A673 (cell line): ENCODE measurements at regions not wholly inside any gene's neighbourhood (a gene's known extent, or its start where the extent isn't known, plus 50 kb on each side); places are given as distances from the start of the nearest gene placed in this dataset.

Experiments used
- BruUV-seq: library from RNA; stranded (reverse); fragments of 400-500 nt; replicated peaks from 2 replicates; lab custom pipeline; 2021; lab: Mats Ljungman, UMichigan
- CTCF ChIA-PET: fragments of 300-600 bp; sonication (Branson Sonifier 250); formaldehyde crosslinking; loops from one replicate; lab custom pipeline; 2022; ENCODE audit warnings: antibody characterized with exemption; lab: Charles Lee
- POLR2A ChIA-PET: fragments of 300-600 bp; sonication (Branson Sonifier 250); formaldehyde crosslinking; loops from one replicate; lab custom pipeline; 2022; ENCODE audit warnings: antibody characterized with exemption; ENCODE audit not compliant: low non-redundant PET; lab: Charles Lee
- DNase-seq: peaks from one replicate; pipeline ENCODE4 v3.0.0-alpha.2; 2015; ENCODE audit warnings: low spot score
- H3K27ac ChIP-seq: fragments of 200-600 bp; sonication (generic); 2 replicates; pipeline ENCODE4 v1.5.1; 2016; ENCODE audit warnings: mixed run types, low read depth, mild to moderate bottlenecking, mixed read lengths, antibody characterized with exemption, low read length; ENCODE audit not compliant: poor library complexity, severe bottlenecking
- H3K27me3 ChIP-seq: fragments of 200-600 bp; sonication (generic); replicated peaks from 2 replicates; pipeline ENCODE4 v1.6.1; 2017; ENCODE audit warnings: mixed run types, low read depth, mild to moderate bottlenecking, mixed read lengths, antibody characterized with exemption, low read length; ENCODE audit not compliant: insufficient read depth, poor library complexity
- H3K36me3 ChIP-seq: fragments of 200-600 bp; sonication (generic); 2 replicates; pipeline ENCODE4 v1.6.1; 2016; ENCODE audit warnings: mixed run types, mild to moderate bottlenecking, mixed read lengths, antibody characterized with exemption, low read length; ENCODE audit not compliant: insufficient read depth, poor library complexity, severe bottlenecking
- H3K4me1 ChIP-seq: fragments of 200-600 bp; sonication (generic); 2 replicates; pipeline ENCODE4 v1.6.1; 2017; ENCODE audit warnings: mixed run types, mild to moderate bottlenecking, mixed read lengths, antibody characterized with exemption, low read length; ENCODE audit not compliant: insufficient read depth, poor library complexity, severe bottlenecking
- H3K4me3 ChIP-seq: fragments of 200-600 bp; sonication (generic); 2 replicates; pipeline ENCODE4 v1.5.1; 2016; ENCODE audit warnings: low read depth, mixed run types, mild to moderate bottlenecking, mixed read lengths, low read length; ENCODE audit not compliant: poor library complexity, severe bottlenecking
- H3K9me3 ChIP-seq: fragments of 200-600 bp; sonication (generic); 2 replicates; pipeline ENCODE4 v1.6.1; 2016; ENCODE audit warnings: mixed run types, low read depth, mild to moderate bottlenecking, mixed read lengths, antibody characterized with exemption, low read length; ENCODE audit not compliant: poor library complexity, severe bottlenecking
- CTCF ChIP-seq: fragments of 300-800, 200-600 bp; sonication (generic); conservative IDR thresholded peaks from 2 replicates; pipeline ENCODE4 v1.5.1; 2017; ENCODE audit warnings: low read depth, mild to moderate bottlenecking, antibody characterized with exemption, low read length, moderate library complexity, mixed read lengths
- EZH2 ChIP-seq: fragments of 200-600 bp; sonication (generic); IDR thresholded peaks from 2 replicates; pipeline ENCODE4 v1.6.1; 2017; ENCODE audit warnings: borderline replicate concordance, low read depth, mild to moderate bottlenecking, mixed read lengths, antibody characterized with exemption, low read length; ENCODE audit not compliant: poor library complexity, severe bottlenecking
- intact Hi-C: fragments of 100-400 bp; cut with micrococcal nuclease; formaldehyde crosslinking; loops from one replicate; pipeline ENCODE4 v1.10.0; 2022; ENCODE audit not compliant: unreplicated experiment

GRCh38 chr3:40752492-40752891, 227.7 kb downstream of the ZNF621 start:
- intact Hi-C loops, result no loop called here
- DNase-seq, result no peak
- no peaks in the 10 kb centered on the region for H3K9me3 ChIP-seq
- H3K27ac ChIP-seq, result no peak overlapping the region
- H3K4me1 ChIP-seq, result no peaks in the 10 kb centered on the region
- ChIA-PET CTCF (no interaction called here), POLR2A (no interaction called here)
- no peaks in the 10 kb centered on the region for H3K27me3 ChIP-seq
- no peak overlapping the region for H3K4me3 ChIP-seq
- TF ChIP-seq EZH2 (no peak), CTCF (no peak)
- no TSS peak for BruUV-seq
- H3K36me3 ChIP-seq, result no peaks in the 10 kb centered on the region

GRCh38 chr3:40753291-40753770, 228.6 kb downstream of the ZNF621 start:
- no TSS peak for BruUV-seq
- TF ChIP-seq CTCF (no peak), EZH2 (no peak)
- ChIA-PET POLR2A (no interaction called here), CTCF (no interaction called here)
- Histone ChIP-seq H3K27ac (no peak overlapping the region), H3K27me3 (no peaks in the 10 kb centered on the region), H3K4me1 (no peaks in the 10 kb centered on the region), H3K36me3 (no peaks in the 10 kb centered on the region), H3K4me3 (no peak overlapping the region), H3K9me3 (no peaks in the 10 kb centered on the region)
- intact Hi-C loops, result no loop called here
- DNase-seq, result no peak

GRCh38 chr3:40753951-40754350, 229.2 kb downstream of the ZNF621 start:
- no peak for DNase-seq
- ChIA-PET POLR2A (no interaction called here), CTCF (no interaction called here)
- Histone ChIP-seq H3K27me3 (no peaks in the 10 kb centered on the region), H3K36me3 (no peaks in the 10 kb centered on the region), H3K27ac (no peak overlapping the region), H3K4me1 (no peaks in the 10 kb centered on the region), H3K9me3 (no peaks in the 10 kb centered on the region), H3K4me3 (no peak overlapping the region)
- intact Hi-C loops, result no loop called here
- TF ChIP-seq CTCF, result no peak
- no peak for TF ChIP-seq EZH2
- BruUV-seq, result no TSS peak
